Ishikawa (cell line): ENCODE measurements at regions not wholly inside any gene's neighbourhood (a gene's known extent, or its start where the extent isn't known, plus 50 kb on each side); places are given as distances from the start of the nearest gene placed in this dataset.

Experiments used
- CEBPB ChIP-seq: IDR thresholded peaks from 2 replicates; pipeline ENCODE4 v1.6.1; 2012
- CREB1 ChIP-seq: IDR thresholded peaks from 2 replicates; pipeline ENCODE4 v1.6.1; 2012; ENCODE audit warnings: low read depth
- EGR1 ChIP-seq: IDR thresholded peaks from 2 replicates; pipeline ENCODE4 v1.6.1; 2012
- EP300 ChIP-seq: IDR thresholded peaks from 2 replicates; pipeline ENCODE4 v1.6.1; 2012; ENCODE audit warnings: borderline replicate concordance
- FOXM1 ChIP-seq: IDR thresholded peaks from 2 replicates; pipeline ENCODE4 v1.6.1; 2012; ENCODE audit warnings: low read depth, borderline replicate concordance
- NFIC ChIP-seq: IDR thresholded peaks from 2 replicates; pipeline ENCODE4 v1.6.1; 2012
- TAF1 ChIP-seq: IDR thresholded peaks from 2 replicates; pipeline ENCODE4 v1.6.1; 2012; ENCODE audit warnings: low read depth, mild to moderate bottlenecking
- TCF12 ChIP-seq: IDR thresholded peaks from 2 replicates; pipeline ENCODE4 v1.6.1; 2012; ENCODE audit warnings: low read depth
- YY1 ChIP-seq: IDR thresholded peaks from 2 replicates; pipeline ENCODE4 v1.6.1; 2012; ENCODE audit warnings: low read depth
- ZBTB7A ChIP-seq: IDR thresholded peaks from 2 replicates; pipeline ENCODE4 v1.6.1; 2012; ENCODE audit warnings: low read depth
- TF ChIP-seq, protein P1 (sequence below): IDR thresholded peaks from 2 replicates; pipeline ENCODE4 v1.6.1; 2012
- TF ChIP-seq, protein P2 (sequence below): IDR thresholded peaks from 2 replicates; pipeline ENCODE4 v1.6.1; 2012; ENCODE audit warnings: low read depth, mild to moderate bottlenecking
- TF ChIP-seq, protein P3 (sequence below): IDR thresholded peaks from 2 replicates; pipeline ENCODE4 v1.6.1; 2012

DNA sequence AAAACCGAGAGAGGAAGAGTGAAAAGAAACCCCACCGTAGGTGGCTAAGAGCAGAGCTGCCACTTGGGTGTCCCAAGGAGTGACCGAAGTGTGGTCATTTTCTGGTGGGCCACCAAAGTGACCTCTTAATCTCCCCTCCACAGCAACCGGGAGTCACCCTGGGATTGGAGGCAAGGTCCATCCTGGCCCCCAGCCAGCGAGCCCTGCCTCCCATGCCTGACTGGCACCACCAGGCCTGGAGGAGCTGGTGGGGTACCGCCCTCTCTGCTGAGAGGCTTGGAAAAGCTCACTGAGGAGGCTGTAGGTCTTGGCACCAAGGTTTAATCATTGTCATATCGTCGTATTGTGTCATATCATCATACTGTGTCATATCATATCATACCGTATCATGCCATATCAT, 74.0 kb upstream of the TRPM1 start:
- TF ChIP-seq, protein P1, sequence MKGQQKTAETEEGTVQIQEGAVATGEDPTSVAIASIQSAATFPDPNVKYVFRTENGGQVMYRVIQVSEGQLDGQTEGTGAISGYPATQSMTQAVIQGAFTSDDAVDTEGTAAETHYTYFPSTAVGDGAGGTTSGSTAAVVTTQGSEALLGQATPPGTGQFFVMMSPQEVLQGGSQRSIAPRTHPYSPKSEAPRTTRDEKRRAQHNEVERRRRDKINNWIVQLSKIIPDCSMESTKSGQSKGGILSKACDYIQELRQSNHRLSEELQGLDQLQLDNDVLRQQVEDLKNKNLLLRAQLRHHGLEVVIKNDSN: no peak
- no peak for TF ChIP-seq TCF12
- TF ChIP-seq, protein P2, sequence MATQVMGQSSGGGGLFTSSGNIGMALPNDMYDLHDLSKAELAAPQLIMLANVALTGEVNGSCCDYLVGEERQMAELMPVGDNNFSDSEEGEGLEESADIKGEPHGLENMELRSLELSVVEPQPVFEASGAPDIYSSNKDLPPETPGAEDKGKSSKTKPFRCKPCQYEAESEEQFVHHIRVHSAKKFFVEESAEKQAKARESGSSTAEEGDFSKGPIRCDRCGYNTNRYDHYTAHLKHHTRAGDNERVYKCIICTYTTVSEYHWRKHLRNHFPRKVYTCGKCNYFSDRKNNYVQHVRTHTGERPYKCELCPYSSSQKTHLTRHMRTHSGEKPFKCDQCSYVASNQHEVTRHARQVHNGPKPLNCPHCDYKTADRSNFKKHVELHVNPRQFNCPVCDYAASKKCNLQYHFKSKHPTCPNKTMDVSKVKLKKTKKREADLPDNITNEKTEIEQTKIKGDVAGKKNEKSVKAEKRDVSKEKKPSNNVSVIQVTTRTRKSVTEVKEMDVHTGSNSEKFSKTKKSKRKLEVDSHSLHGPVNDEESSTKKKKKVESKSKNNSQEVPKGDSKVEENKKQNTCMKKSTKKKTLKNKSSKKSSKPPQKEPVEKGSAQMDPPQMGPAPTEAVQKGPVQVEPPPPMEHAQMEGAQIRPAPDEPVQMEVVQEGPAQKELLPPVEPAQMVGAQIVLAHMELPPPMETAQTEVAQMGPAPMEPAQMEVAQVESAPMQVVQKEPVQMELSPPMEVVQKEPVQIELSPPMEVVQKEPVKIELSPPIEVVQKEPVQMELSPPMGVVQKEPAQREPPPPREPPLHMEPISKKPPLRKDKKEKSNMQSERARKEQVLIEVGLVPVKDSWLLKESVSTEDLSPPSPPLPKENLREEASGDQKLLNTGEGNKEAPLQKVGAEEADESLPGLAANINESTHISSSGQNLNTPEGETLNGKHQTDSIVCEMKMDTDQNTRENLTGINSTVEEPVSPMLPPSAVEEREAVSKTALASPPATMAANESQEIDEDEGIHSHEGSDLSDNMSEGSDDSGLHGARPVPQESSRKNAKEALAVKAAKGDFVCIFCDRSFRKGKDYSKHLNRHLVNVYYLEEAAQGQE: no peak
- TF ChIP-seq EP300: no peak
- no peak for TF ChIP-seq ZBTB7A
- no peak for TF ChIP-seq CEBPB
- TF ChIP-seq, protein P3, sequence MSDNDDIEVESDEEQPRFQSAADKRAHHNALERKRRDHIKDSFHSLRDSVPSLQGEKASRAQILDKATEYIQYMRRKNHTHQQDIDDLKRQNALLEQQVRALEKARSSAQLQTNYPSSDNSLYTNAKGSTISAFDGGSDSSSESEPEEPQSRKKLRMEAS: no peak
- no peak for TF ChIP-seq FOXM1
- no peak for TF ChIP-seq TAF1
- no peak for TF ChIP-seq EGR1
- no peak for TF ChIP-seq NFIC
- no peak for TF ChIP-seq YY1
- no peak for TF ChIP-seq CREB1
